OCI-LY1 (cell line): ENCODE measurements at regions not wholly inside any gene's neighbourhood (a gene's known extent, or its start where the extent isn't known, plus 50 kb on each side); places are given as distances from the start of the nearest gene placed in this dataset.

Source experiments
- H2AFZ ChIP-seq: fragments of 200-600 bp; sonication (generic), shearing (Covaris generic); 2 replicates; pipeline ENCODE4 v1.6.0; 2014; ENCODE audit warnings: antibody characterized with exemption, mild to moderate bottlenecking, low read length
- H3F3A ChIP-seq: fragments of 200-600 bp; sonication (generic), shearing (Covaris generic); 2 replicates; pipeline ENCODE4 v1.6.0; 2014; ENCODE audit warnings: mild to moderate bottlenecking, antibody characterized with exemption, low read length, moderate library complexity; ENCODE audit not compliant: insufficient read depth
- H3K27ac ChIP-seq: fragments of 200-600 bp; sonication (generic); 2 replicates; pipeline ENCODE4 v1.5.1; 2014; ENCODE audit warnings: low read length, mixed run types, mild to moderate bottlenecking, low read depth; ENCODE audit not compliant: poor library complexity, severe bottlenecking
- H3K27me3 ChIP-seq: fragments of 200-600 bp; sonication (generic); 2 replicates; pipeline ENCODE4 v1.6.0; 2014; ENCODE audit warnings: antibody characterized with exemption, mild to moderate bottlenecking, low read length, moderate library complexity; ENCODE audit not compliant: insufficient read depth
- H3K36me3 ChIP-seq: fragments of 200-600 bp; sonication (generic); 2 replicates; pipeline ENCODE4 v1.6.1; 2014; ENCODE audit warnings: mild to moderate bottlenecking, antibody characterized with exemption, low read length, moderate library complexity, mixed read lengths; ENCODE audit not compliant: insufficient read depth
- H3K4me1 ChIP-seq: fragments of 200-600 bp; sonication (generic); 2 replicates; pipeline ENCODE4 v1.5.1; 2014; ENCODE audit warnings: mild to moderate bottlenecking, low read length, moderate library complexity; ENCODE audit not compliant: insufficient read depth, severe bottlenecking
- H3K4me2 ChIP-seq: fragments of 200-600 bp; sonication (generic), shearing (Covaris generic); 2 replicates; pipeline ENCODE4 v1.6.1; 2014; ENCODE audit warnings: low read length
- H3K4me3 ChIP-seq: fragments of 200-600 bp; sonication (generic); 2 replicates; pipeline ENCODE4 v1.5.1; 2014; ENCODE audit warnings: low read length, low read depth, mild to moderate bottlenecking, mixed read lengths; ENCODE audit not compliant: poor library complexity, severe bottlenecking
- H3K79me2 ChIP-seq: fragments of 200-600 bp; shearing (Covaris generic); 2 replicates; pipeline ENCODE4 v1.6.1; 2016; ENCODE audit warnings: mixed run types, low read length, mixed read lengths; ENCODE audit not compliant: insufficient read depth
- H3K9ac ChIP-seq: fragments of 200-600 bp; sonication (generic), shearing (Covaris generic); 2 replicates; pipeline ENCODE4 v1.6.1; 2014; ENCODE audit warnings: mild to moderate bottlenecking, low read length, mixed read lengths
- H3K9me2 ChIP-seq: fragments of 200-600 bp; sonication (generic), shearing (Covaris generic); 2 replicates; pipeline ENCODE4 v1.6.1; 2014; ENCODE audit warnings: low read depth, mild to moderate bottlenecking, low read length, mixed read lengths
- H3K9me3 ChIP-seq: fragments of 200-600 bp; shearing (Covaris generic); 2 replicates; pipeline ENCODE4 v1.6.1; 2014; ENCODE audit warnings: low read length, mixed read lengths
- H4K20me1 ChIP-seq: fragments of 200-600 bp; sonication (generic), shearing (Covaris generic); 2 replicates; pipeline ENCODE4 v1.6.0; 2016; ENCODE audit warnings: mild to moderate bottlenecking, low read length; ENCODE audit not compliant: insufficient read depth
- EZH2 ChIP-seq: fragments of 200-600 bp; sonication (generic), shearing (Covaris generic); IDR thresholded peaks from 2 replicates; pipeline ENCODE4 v1.8.0; 2017; ENCODE audit warnings: borderline replicate concordance, mixed run types, mild to moderate bottlenecking, antibody characterized with exemption, low read length, moderate library complexity, mixed read lengths
- TF ChIP-seq, protein P1 (sequence below): fragments of 200-600 bp; sonication (generic), shearing (Covaris generic); IDR thresholded peaks from 2 replicates; pipeline ENCODE4 v1.5.1; 2017; ENCODE audit warnings: mild to moderate bottlenecking, antibody characterized with exemption, low read length, moderate library complexity, mixed read lengths

GRCh38 chr10:21014141-21014540, 117.0 kb upstream of the NEBL start:
- Histone ChIP-seq H3K27me3 (no peaks in the 10 kb centered on the region), H3F3A (no peaks in the 10 kb centered on the region), H3K4me2 (no peak overlapping the region), H3K36me3 (no peaks in the 10 kb centered on the region), H3K27ac (no peak overlapping the region), H4K20me1 (no peaks in the 10 kb centered on the region), H3K9me3 (no peaks in the 10 kb centered on the region), H3K4me3 (no peak overlapping the region), H3K9ac (no peak overlapping the region), H2AFZ (no peak overlapping the region), H3K79me2 (no peaks in the 10 kb centered on the region), H3K9me2 (no peaks in the 10 kb centered on the region), H3K4me1 (no peaks in the 10 kb centered on the region)
- no peak for TF ChIP-seq EZH2
- TF ChIP-seq, protein P1, sequence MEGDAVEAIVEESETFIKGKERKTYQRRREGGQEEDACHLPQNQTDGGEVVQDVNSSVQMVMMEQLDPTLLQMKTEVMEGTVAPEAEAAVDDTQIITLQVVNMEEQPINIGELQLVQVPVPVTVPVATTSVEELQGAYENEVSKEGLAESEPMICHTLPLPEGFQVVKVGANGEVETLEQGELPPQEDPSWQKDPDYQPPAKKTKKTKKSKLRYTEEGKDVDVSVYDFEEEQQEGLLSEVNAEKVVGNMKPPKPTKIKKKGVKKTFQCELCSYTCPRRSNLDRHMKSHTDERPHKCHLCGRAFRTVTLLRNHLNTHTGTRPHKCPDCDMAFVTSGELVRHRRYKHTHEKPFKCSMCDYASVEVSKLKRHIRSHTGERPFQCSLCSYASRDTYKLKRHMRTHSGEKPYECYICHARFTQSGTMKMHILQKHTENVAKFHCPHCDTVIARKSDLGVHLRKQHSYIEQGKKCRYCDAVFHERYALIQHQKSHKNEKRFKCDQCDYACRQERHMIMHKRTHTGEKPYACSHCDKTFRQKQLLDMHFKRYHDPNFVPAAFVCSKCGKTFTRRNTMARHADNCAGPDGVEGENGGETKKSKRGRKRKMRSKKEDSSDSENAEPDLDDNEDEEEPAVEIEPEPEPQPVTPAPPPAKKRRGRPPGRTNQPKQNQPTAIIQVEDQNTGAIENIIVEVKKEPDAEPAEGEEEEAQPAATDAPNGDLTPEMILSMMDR: no peak

- H3F3A ChIP-seq: no peaks in the 10 kb centered on the region
- no peak overlapping the region for H3K4me2 ChIP-seq
- no peak overlapping the region for H3K27ac ChIP-seq
- H3K9me2 ChIP-seq: no peaks in the 10 kb centered on the region
- H3K4me3 ChIP-seq: no peak overlapping the region
- no peaks in the 10 kb centered on the region for H3K9me3 ChIP-seq
- TF ChIP-seq, protein P1: no peak
- TF ChIP-seq EZH2: no peak
- H3K36me3 ChIP-seq: no peaks in the 10 kb centered on the region
- no peaks in the 10 kb centered on the region for H3K27me3 ChIP-seq
- H3K79me2 ChIP-seq: no peaks in the 10 kb centered on the region
- H4K20me1 ChIP-seq: no peaks in the 10 kb centered on the region
- no peak overlapping the region for H2AFZ ChIP-seq
- no peaks in the 10 kb centered on the region for H3K4me1 ChIP-seq
- H3K9ac ChIP-seq: no peak overlapping the region
Observed at GRCh38 chr10:21011433-21012018, 114.4 kb upstream of the NEBL start.

GRCh38 chr10:21010615-21011014, 113.5 kb upstream of the NEBL start:
- no peaks in the 10 kb centered on the region for H3K36me3 ChIP-seq

More at GRCh38 chr10:21010615-21011014, 113.5 kb upstream of the NEBL start:
- no peaks in the 10 kb centered on the region for H3K9me3 ChIP-seq
- H2AFZ ChIP-seq: no peak overlapping the region
- TF ChIP-seq, protein P1: no peak
- no peak for TF ChIP-seq EZH2
- no peak overlapping the region for H3K27ac ChIP-seq
- no peaks in the 10 kb centered on the region for H3K79me2 ChIP-seq
- H3K4me2 ChIP-seq: no peak overlapping the region
- H3K9ac ChIP-seq: no peak overlapping the region
- H3K9me2 ChIP-seq: no peaks in the 10 kb centered on the region
- no peaks in the 10 kb centered on the region for H3K4me1 ChIP-seq
- H3K27me3 ChIP-seq: no peaks in the 10 kb centered on the region
- no peaks in the 10 kb centered on the region for H4K20me1 ChIP-seq
- no peaks in the 10 kb centered on the region for H3F3A ChIP-seq
- H3K4me3 ChIP-seq: no peak overlapping the region
